ENCODE measurements at regions not wholly inside any gene's neighbourhood (a gene's known extent, or its start where the extent isn't known, plus 50 kb on each side); places are given as distances from the start of the nearest gene placed in this dataset.

DNA sequence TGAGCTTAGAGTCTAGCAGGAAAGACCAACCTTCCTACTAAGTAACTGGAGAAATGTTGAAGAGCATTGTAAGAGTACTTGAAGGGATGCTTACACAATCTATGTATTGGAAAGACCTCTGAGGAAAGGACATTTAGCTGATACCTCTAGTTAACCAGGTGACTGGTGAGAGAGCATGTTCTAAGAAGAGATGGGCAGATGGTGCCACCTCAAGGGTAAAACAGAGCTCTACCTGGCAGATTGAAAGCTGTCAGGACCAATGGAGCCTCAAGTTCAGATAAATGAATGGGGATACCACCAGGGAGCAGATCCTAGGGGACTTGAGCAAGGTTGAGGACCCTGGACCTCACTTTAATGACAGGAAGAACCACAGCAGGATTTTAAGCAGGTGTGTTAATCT is 196.4 kb downstream of the QDPR start:
- TF ChIP-seq ZNF274 (IDR thresholded peaks at IDR 0.05; ENCODE audit: low read depth, low read length) (no peak), YY1 (IDR thresholded peaks at IDR 0.05; ENCODE audit: insufficient read depth, insufficient read length) (no peak)
